ENCODE measurements at regions not wholly inside any gene's neighbourhood (a gene's known extent, or its start where the extent isn't known, plus 50 kb on each side); places are given as distances from the start of the nearest gene placed in this dataset.
"Not testable (repeated sequence)": the region's sequence is repeated elsewhere in the genome, so short reads cannot be mapped to it uniquely, and the experiment has no call there.

DNA sequence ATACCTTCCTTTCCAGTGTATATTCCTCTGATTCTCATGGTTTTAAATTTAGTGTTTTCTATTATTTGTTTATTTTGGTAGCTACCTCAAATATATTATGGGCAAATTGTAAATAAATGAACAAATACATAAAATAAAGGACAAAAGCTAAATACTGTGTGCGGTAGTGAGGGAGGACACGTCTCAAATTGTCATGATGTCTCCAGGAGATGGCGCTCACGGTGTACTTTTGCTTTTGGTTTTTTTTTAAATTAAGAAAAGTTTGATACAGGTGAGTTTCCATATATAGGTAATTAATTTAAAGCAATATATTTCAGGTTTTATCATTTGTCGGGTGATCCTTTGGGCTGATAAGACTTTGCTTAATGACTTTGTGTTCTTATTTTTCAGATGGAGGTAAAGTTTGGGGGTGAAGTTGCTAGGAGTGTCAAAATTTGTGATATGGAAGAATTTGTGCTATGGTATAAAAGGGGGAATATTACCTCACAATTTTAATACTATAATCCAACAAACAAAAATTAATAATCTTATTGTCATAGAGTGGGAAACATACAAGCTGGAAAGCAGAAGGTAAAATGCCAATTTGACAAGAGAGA is 68.4 kb upstream of the TMEM229A start:
- peak; percentile 51 for DNase-seq

DNA sequence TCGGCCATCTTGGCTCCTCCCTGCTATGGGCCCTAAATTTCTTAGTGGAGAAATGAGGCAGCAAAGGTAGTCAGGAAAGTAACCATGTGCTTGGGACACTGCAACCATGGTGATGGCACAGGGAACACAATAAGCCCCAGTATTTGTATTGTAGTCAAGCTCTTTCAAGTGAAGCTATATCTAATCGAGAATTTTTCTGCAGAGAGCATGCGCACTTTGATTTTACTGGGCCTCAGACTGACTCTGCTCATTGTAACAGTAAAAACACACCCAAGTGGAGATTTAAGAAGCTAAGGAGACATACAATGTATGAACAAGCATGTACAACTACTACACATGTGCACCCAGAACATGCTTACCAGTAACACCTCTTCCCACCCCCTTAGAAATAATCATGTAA is 67.3 kb upstream of the TMEM229A start:
- DNase-seq = no peak

DNA sequence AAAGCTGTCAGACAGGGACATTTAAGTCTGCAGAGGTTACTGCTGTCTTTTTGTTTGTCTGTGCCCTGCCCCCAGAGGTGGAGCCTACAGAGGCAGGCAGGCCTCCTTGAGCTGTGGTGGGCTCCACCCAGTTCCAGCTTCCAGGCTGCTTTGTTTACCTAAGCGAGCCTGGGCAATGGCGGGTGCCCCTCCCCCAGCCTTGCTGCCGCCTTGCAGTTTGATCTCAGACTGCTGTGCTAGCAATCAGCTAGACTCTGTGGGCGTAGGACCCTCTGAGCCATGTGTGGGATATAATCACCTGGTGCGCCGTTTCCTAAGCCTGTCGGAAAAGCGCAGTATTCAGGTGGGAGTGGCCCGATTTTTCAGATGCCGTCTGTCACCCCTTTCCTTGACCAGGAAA is 66.7 kb upstream of the TMEM229A start:
- DNase-seq = not testable (repeated sequence)

DNA sequence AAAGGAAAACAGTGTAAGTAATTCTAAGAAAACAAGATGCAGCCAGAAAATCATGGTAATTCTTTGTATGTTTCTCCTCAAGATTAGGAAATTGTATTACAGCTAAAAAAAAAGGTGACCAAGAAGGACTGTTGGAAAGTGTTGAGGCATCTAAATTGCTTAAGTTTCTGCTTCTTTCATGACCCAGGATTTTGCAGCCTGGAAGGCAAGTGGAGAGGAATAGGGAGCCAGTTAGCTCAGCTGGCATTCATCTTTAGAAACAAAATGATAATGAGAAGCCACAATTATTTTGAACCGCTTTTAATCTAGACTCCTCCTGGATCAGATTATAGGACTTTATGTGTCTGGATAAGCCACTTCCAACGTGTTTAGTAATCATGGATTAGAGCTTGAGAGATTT is 56.8 kb upstream of the TMEM229A start:
- no peak for DNase-seq

DNA sequence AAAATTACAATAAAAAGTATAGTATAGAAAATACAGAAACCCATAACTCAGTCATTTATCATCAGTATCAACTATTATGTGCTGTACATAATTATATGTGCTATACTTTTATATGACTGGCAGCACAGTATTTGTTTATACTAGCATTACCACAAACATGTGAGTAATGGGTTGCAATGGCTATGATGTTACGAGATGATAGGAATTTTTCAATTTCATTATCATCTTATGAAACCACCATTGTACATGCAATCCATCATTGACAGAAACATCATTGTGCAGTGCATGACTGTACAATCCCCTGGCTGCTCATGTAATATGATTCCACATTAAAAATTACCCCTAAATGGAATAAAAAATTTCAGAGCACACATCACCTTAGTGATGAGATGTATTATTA is 55.7 kb upstream of the TMEM229A start:
- no peak for DNase-seq

DNA sequence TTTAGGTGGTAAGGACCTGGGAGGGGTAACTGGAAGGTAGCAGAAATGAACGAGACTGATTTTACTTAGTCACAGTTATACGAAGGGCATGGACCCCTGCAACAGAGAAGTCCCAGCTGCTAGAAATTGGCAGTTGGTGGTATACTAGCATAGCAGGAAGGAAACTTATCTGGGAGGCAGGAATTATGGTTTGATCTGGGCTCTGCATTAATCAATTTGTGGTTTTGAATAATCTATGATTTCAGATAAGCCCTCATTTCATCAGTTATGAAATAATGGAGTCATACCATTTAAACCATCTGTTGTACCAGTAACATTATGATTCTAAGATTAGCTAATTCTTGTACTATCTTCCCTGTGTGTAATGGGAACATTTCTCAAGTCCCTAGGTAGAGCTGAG is 54.0 kb upstream of the TMEM229A start:
- no peak for DNase-seq

DNA sequence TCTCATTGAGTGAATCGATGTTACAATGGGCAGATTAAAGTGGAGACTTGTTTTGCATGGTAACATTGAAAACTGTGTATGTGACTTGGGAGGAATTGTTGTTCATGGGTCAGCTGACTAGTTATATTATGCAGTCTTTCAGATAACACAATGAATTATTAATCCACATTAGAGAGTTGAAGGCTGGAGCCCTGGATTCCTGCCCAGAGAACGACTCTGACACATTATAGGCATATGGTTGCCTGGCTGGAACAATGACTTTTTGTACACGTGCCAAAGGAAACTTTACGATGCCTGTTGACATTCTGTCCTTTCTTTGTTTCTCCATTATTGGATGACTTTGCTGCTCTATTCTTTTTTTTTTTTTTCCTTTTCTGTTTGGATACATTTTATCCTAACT is 52.3 kb upstream of the TMEM229A start:
- DNase-seq = peak; percentile 63

DNA sequence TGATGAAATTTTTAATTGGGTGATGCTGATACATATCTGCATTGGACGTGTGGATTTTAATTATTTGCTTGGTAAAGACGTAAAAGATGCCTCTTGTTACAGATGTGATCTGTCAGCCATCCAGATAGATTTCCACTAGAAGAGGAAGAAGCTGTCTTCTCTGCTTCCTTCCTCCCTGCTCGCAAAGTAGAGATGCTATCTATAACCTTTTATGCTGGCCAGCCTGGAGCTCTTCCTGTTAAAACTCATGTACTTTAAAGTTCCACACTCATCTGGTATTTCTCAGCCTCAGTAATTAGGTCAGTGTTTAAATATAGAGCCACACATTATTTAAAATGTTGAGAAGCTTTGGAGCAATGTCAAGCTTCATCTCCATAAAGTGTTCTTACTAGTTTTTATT is 51.2 kb upstream of the TMEM229A start:
- peak; percentile 2 for DNase-seq
